DMS53 (cell line): ENCODE measurements at regions not wholly inside any gene's neighbourhood (a gene's known extent, or its start where the extent isn't known, plus 50 kb on each side); places are given as distances from the start of the nearest gene placed in this dataset.

Experiments used
- DNase-seq: peaks from one replicate; lab custom pipeline; 2025; lab: John Stamatoyannopoulos, UW

- DNase-seq, result no peak
These were observed 78.2 kb upstream of the RXRA start for GRCh38 chr9:134247918-134248631.

- no peak for DNase-seq
These were observed 74.8 kb upstream of the RXRA start for GRCh38 chr9:134251296-134252069.

- DNase-seq, result no peak
These were observed 74.0 kb upstream of the RXRA start for GRCh38 chr9:134252084-134252830.

GRCh38 chr9:134253606-134254205, 72.5 kb upstream of the RXRA start:
- no peak for DNase-seq

GRCh38 chr9:134258332-134258731, 67.9 kb upstream of the RXRA start:
- no peak for DNase-seq

- DNase-seq, result no peak
These were observed 67.3 kb upstream of the RXRA start for GRCh38 chr9:134258828-134259546.

- DNase-seq, result no peak
These were observed 66.5 kb upstream of the RXRA start for GRCh38 chr9:134259708-134260107.

GRCh38 chr9:134260801-134261200, 65.5 kb upstream of the RXRA start:
- DNase-seq, result no peak

GRCh38 chr9:134262035-134262434, 64.2 kb upstream of the RXRA start:
- no peak for DNase-seq

GRCh38 chr9:134263596-134263995, 62.7 kb upstream of the RXRA start:
- no peak for DNase-seq

GRCh38 chr9:134264169-134264568, 62.1 kb upstream of the RXRA start:
- no peak for DNase-seq

- no peak for DNase-seq
These were observed 61.2 kb upstream of the RXRA start for GRCh38 chr9:134265078-134265477.

GRCh38 chr9:134266418-134266817, 59.8 kb upstream of the RXRA start:
- no peak for DNase-seq

GRCh38 chr9:134267305-134267880, 58.9 kb upstream of the RXRA start:
- no peak for DNase-seq

GRCh38 chr9:134267881-134268724, 58.2 kb upstream of the RXRA start:
- DNase-seq, result no peak

GRCh38 chr9:134268747-134269146, 57.5 kb upstream of the RXRA start:
- DNase-seq, result no peak

GRCh38 chr9:134271338-134272301, 54.6 kb upstream of the RXRA start:
- DNase-seq, result no peak

- DNase-seq, result no peak
These were observed 53.8 kb upstream of the RXRA start for GRCh38 chr9:134272302-134273023.

GRCh38 chr9:134273647-134274046, 52.6 kb upstream of the RXRA start:
- no peak for DNase-seq
